Ovary (tissue), 3 donors: ENCODE measurements at regions not wholly inside any gene's neighbourhood (a gene's known extent, or its start where the extent isn't known, plus 50 kb on each side); places are given as distances from the start of the nearest gene placed in this dataset.

ENCODE experiments used
- EP300 ChIP-seq: sonication (generic); formaldehyde crosslinking; IDR thresholded peaks from one replicate; pipeline ENCODE4 v1.6.1; 2017; ENCODE audit warnings: antibody characterized with exemption
- POLR2A ChIP-seq: fragments of 450-650 bp; IDR thresholded peaks from one replicate; pipeline ENCODE4 v1.6.1; 2017; ENCODE audit warnings: antibody characterized with exemption, mild to moderate bottlenecking, moderate library complexity
- TF ChIP-seq, protein P1 (sequence below), 3 donors: fragments of 450-650 bp in 2 of 3; fragments of 200-600 bp in 1 of 3; IDR thresholded peaks; one replicate each; pipeline versions ENCODE4 v1.5.1 to v1.8.0; 2016 to 2022; ENCODE audit warnings: antibody characterized with exemption in 3 of 3, mild to moderate bottlenecking in 1 of 3
- donor health status: DM: no; HTN: no; CAD: no.

DNA sequence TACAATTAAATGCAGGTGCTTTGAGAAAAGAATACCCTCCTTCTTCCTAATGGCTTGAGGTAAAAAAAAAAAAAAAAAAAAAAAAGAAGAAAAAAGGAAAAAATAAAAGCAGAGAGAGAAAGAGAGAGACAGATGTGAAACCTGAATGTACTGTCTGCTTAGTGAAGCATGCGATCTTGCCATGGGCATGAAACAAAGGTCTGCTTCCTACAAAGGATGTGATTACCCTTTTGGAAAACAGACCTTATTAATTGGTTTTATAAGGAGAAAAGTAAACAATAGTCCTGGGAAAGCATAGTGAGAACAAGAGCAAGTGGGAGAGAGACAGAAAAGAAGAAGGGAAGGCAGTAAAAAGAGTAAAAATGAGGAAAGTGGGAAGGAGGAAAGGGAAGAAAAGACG lies 526.1 kb upstream of the PABPC4L start:
- no peak for TF ChIP-seq POLR2A
- TF ChIP-seq, protein P1, sequence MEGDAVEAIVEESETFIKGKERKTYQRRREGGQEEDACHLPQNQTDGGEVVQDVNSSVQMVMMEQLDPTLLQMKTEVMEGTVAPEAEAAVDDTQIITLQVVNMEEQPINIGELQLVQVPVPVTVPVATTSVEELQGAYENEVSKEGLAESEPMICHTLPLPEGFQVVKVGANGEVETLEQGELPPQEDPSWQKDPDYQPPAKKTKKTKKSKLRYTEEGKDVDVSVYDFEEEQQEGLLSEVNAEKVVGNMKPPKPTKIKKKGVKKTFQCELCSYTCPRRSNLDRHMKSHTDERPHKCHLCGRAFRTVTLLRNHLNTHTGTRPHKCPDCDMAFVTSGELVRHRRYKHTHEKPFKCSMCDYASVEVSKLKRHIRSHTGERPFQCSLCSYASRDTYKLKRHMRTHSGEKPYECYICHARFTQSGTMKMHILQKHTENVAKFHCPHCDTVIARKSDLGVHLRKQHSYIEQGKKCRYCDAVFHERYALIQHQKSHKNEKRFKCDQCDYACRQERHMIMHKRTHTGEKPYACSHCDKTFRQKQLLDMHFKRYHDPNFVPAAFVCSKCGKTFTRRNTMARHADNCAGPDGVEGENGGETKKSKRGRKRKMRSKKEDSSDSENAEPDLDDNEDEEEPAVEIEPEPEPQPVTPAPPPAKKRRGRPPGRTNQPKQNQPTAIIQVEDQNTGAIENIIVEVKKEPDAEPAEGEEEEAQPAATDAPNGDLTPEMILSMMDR (IDR thresholded peaks at IDR 0.05) = no peak
- TF ChIP-seq EP300 = no peak
